Upper lobe of right lung (tissue), 1 donor: ENCODE measurements at regions not wholly inside any gene's neighbourhood (a gene's known extent, or its start where the extent isn't known, plus 50 kb on each side); places are given as distances from the start of the nearest gene placed in this dataset.

ENCODE experiments used
- ATAC-seq: fragments of 200-7000 bp; cut with Tn5 transposase; one replicate; pipeline ENCODE4 v1.9.1; 2020; ENCODE audit warnings: mild to moderate bottlenecking, moderate library complexity
- DNase-seq: peaks from one replicate; pipeline ENCODE4 v3.0.0-alpha.2; 2020
- H3K27ac ChIP-seq: fragments of 200-600 bp; one replicate; pipeline ENCODE4 v1.8.0; 2022
- H3K27me3 ChIP-seq: fragments of 200-600 bp; one replicate; pipeline ENCODE4 v1.8.0; 2022; ENCODE audit warnings: mild to moderate bottlenecking
- H3K36me3 ChIP-seq: fragments of 200-600 bp; one replicate; pipeline ENCODE4 v1.8.0; 2022
- H3K4me1 ChIP-seq: fragments of 200-600 bp; one replicate; pipeline ENCODE4 v1.8.0; 2022
- H3K4me3 ChIP-seq: fragments of 200-600 bp; one replicate; pipeline ENCODE4 v1.8.0; 2022; ENCODE audit warnings: mild to moderate bottlenecking
- H3K9me3 ChIP-seq: fragments of 200-600 bp; one replicate; pipeline ENCODE4 v1.8.0; 2022
- CTCF ChIP-seq: fragments of 200-600 bp; IDR thresholded peaks from one replicate; pipeline ENCODE4 v1.8.0; 2022; ENCODE audit warnings: antibody characterized with exemption
- intact Hi-C: fragments of 100-400 bp; cut with DNase I; formaldehyde crosslinking; loops from one replicate; pipeline ENCODE4 v1.11.0; 2022
- donor health status: DM: no; HTN: yes; CAD: no; lungs with severe emphysema.

GRCh38 chr17:62898239-62898864 lies 67.7 kb upstream of the TANC2 start:
- peaks cover 4% of the 10 kb centered on the region for H3K4me1 ChIP-seq
- no peak overlapping the region for H3K4me3 ChIP-seq
- DNase-seq (no peak), ATAC-seq (no peak)
- no peaks in the 10 kb centered on the region for H3K27me3 ChIP-seq
- intact Hi-C loops, result no loop called here
- no peak for TF ChIP-seq CTCF
- no peaks in the 10 kb centered on the region for H3K9me3 ChIP-seq
- H3K27ac ChIP-seq, result peak overlapping the region; percentile 17
- no peaks in the 10 kb centered on the region for H3K36me3 ChIP-seq

DNA sequence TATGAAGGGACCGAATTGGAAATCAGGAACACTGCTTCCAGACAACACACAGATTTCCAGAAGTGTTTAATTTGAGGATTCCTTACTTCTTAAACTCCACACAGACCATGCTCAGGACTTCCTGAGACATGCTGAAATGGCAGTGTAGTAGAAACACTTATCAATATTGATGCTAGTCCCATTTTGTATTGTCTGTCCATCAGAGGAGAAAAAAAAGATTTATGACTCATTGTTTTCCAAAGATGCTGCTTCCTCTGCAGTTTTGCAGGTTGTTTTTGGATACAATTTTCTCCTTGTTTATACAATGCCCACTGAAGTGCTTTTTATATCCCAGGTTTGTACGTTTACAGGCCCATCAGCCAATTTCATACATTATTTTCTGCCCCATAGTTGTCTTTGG lies 68.3 kb upstream of the TANC2 start:
- H3K4me1 ChIP-seq, result peaks cover 11% of the 10 kb centered on the region
- intact Hi-C loops, result no loop called here
- H3K9me3 ChIP-seq, result no peaks in the 10 kb centered on the region
- DNase-seq, result no peak
- H3K27me3 ChIP-seq, result no peaks in the 10 kb centered on the region
- H3K27ac ChIP-seq, result no peak overlapping the region
- TF ChIP-seq CTCF, result no peak
- ATAC-seq, result no peak
- no peaks in the 10 kb centered on the region for H3K36me3 ChIP-seq
- H3K4me3 ChIP-seq, result no peak overlapping the region

- Histone ChIP-seq H3K27me3 (no peaks in the 10 kb centered on the region), H3K36me3 (no peaks in the 10 kb centered on the region), H3K9me3 (no peaks in the 10 kb centered on the region), H3K27ac (peak overlapping the region; percentile 55), H3K4me1 (peaks cover 22% of the 10 kb centered on the region), H3K4me3 (no peak overlapping the region)
- DNase-seq (no peak), ATAC-seq (peak; percentile 66)
- TF ChIP-seq CTCF, result no peak
- intact Hi-C loops, result no loop called here
These were observed 70.4 kb upstream of the TANC2 start for GRCh38 chr17:62895320-62896301.

DNA sequence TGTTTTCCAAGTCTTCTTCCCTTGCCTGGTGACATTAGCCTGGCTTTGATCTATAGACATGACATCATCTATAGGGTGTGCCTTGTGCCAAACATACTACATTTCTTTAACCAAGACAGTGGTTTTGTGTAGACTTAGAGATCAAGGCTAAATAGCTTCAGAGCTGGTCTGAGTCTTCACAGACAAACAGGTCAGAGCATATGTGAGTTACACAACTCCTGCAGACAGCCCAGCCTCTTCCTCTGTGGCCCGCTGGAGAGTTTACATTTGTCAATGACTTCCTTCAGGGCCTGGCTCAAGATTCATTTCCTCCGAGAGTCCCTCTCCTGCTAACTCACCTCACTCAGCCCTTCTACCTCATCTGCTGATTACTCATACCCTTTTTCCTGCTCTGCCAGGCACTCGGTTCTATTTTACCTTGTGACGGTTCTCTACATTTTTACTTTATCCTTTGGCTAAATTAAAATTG lies 73.1 kb upstream of the TANC2 start:
- H3K4me1 ChIP-seq, result peaks cover 22% of the 10 kb centered on the region
- H3K27ac ChIP-seq, result peak overlapping the region; percentile 61
- intact Hi-C loops, result no loop called here
- ATAC-seq (peak; percentile 94), DNase-seq (peak; percentile 72)
- no peaks in the 10 kb centered on the region for H3K27me3 ChIP-seq
- H3K4me3 ChIP-seq, result no peak overlapping the region
- H3K36me3 ChIP-seq, result no peaks in the 10 kb centered on the region
- no peaks in the 10 kb centered on the region for H3K9me3 ChIP-seq
- TF ChIP-seq CTCF, result no peak

GRCh38 chr17:62892061-62892675 lies 73.9 kb upstream of the TANC2 start:
- Histone ChIP-seq H3K36me3 (no peaks in the 10 kb centered on the region), H3K27ac (peak overlapping the region; percentile 61), H3K27me3 (no peaks in the 10 kb centered on the region), H3K9me3 (no peaks in the 10 kb centered on the region), H3K4me3 (no peak overlapping the region), H3K4me1 (peaks cover 22% of the 10 kb centered on the region)
- intact Hi-C loops, result no loop called here
- DNase-seq (no peak), ATAC-seq (no peak)
- TF ChIP-seq CTCF, result no peak
